KMS-11 (cell line): ENCODE measurements at regions not wholly inside any gene's neighbourhood (a gene's known extent, or its start where the extent isn't known, plus 50 kb on each side); places are given as distances from the start of the nearest gene placed in this dataset.

Experiments used
- H2AFZ ChIP-seq: fragments of 200-600 bp; sonication (generic); 2 replicates; pipeline ENCODE4 v1.6.1; 2016; ENCODE audit warnings: antibody characterized with exemption, mixed run types, low read depth
- H3K27ac ChIP-seq: fragments of 200-600 bp; sonication (generic); 2 replicates; pipeline ENCODE4 v1.6.1; 2016; ENCODE audit warnings: mild to moderate bottlenecking, mixed run types
- H3K27me3 ChIP-seq: fragments of 200-600 bp; sonication (generic); 2 replicates; pipeline ENCODE4 v1.6.1; 2017; ENCODE audit warnings: mild to moderate bottlenecking, low read depth, mixed run types, moderate library complexity; ENCODE audit not compliant: insufficient read depth
- H3K36me3 ChIP-seq: fragments of 200-600 bp; sonication (generic); 2 replicates; pipeline ENCODE4 v1.6.1; 2017; ENCODE audit warnings: mild to moderate bottlenecking, mixed run types; ENCODE audit not compliant: insufficient read depth
- H3K4me1 ChIP-seq: fragments of 200-600 bp; sonication (generic); 2 replicates; pipeline ENCODE4 v1.6.1; 2016; ENCODE audit warnings: mild to moderate bottlenecking, low read depth, mixed run types; ENCODE audit not compliant: poor library complexity, severe bottlenecking
- H3K4me2 ChIP-seq: fragments of 200-600 bp; sonication (generic); 2 replicates; pipeline ENCODE4 v1.7.0; 2016; ENCODE audit warnings: mild to moderate bottlenecking, mixed run types
- H3K4me3 ChIP-seq: fragments of 200-600 bp; sonication (generic); IDR thresholded peaks from 2 replicates; pipeline ENCODE4 v1.6.1; 2017; ENCODE audit warnings: low read depth, low read length, mixed read lengths; ENCODE audit not compliant: insufficient read depth
- H3K79me2 ChIP-seq: fragments of 200-600 bp; sonication (generic); 2 replicates; pipeline ENCODE4 v1.6.1; 2016; ENCODE audit warnings: low read depth, mixed run types; ENCODE audit not compliant: insufficient read depth
- H3K9ac ChIP-seq: fragments of 200-600 bp; sonication (generic); 2 replicates; pipeline ENCODE4 v1.6.1; 2016; ENCODE audit warnings: mild to moderate bottlenecking, mixed run types
- H4K20me1 ChIP-seq: fragments of 200-600 bp; sonication (generic); 2 replicates; pipeline ENCODE4 v1.6.1; 2016; ENCODE audit warnings: mild to moderate bottlenecking, mixed run types; ENCODE audit not compliant: insufficient read depth
- CTCF ChIP-seq: fragments of 200-600 bp; sonication (generic); conservative IDR thresholded peaks from 2 replicates; pipeline ENCODE4 v1.6.1; 2017; ENCODE audit warnings: low read depth, mild to moderate bottlenecking, antibody characterized with exemption, low read length, moderate library complexity, mixed read lengths

GRCh38 chr2:120546865-120547390, 188.7 kb upstream of the GLI2 start:
- no peak for TF ChIP-seq CTCF
- no peak overlapping the region for H3K9ac ChIP-seq
- H4K20me1 ChIP-seq, result no peaks in the 10 kb centered on the region
- no peak overlapping the region for H2AFZ ChIP-seq
- H3K4me2 ChIP-seq, result no peak overlapping the region
- no peaks in the 10 kb centered on the region for H3K4me1 ChIP-seq
- H3K4me3 ChIP-seq, result no peak overlapping the region
- H3K27ac ChIP-seq, result no peak overlapping the region
- no peaks in the 10 kb centered on the region for H3K79me2 ChIP-seq
- no peaks in the 10 kb centered on the region for H3K36me3 ChIP-seq
- H3K27me3 ChIP-seq, result no peaks in the 10 kb centered on the region

GRCh38 chr2:120547662-120548061, 188.0 kb upstream of the GLI2 start:
- Histone ChIP-seq H3K4me2 (no peak overlapping the region), H3K4me1 (no peaks in the 10 kb centered on the region), H3K9ac (no peak overlapping the region), H3K4me3 (no peak overlapping the region), H4K20me1 (no peaks in the 10 kb centered on the region), H3K27me3 (no peaks in the 10 kb centered on the region), H2AFZ (no peak overlapping the region), H3K79me2 (no peaks in the 10 kb centered on the region), H3K27ac (no peak overlapping the region), H3K36me3 (no peaks in the 10 kb centered on the region)
- no peak for TF ChIP-seq CTCF

GRCh38 chr2:120548627-120549608, 186.8 kb upstream of the GLI2 start:
- Histone ChIP-seq H3K27ac (no peak overlapping the region), H4K20me1 (no peaks in the 10 kb centered on the region)
- no peak for TF ChIP-seq CTCF

GRCh38 chr2:120549841-120550240, 185.8 kb upstream of the GLI2 start:
- no peaks in the 10 kb centered on the region for H3K79me2 ChIP-seq
- no peaks in the 10 kb centered on the region for H4K20me1 ChIP-seq
- H3K4me2 ChIP-seq, result no peak overlapping the region
- H3K4me3 ChIP-seq, result no peak overlapping the region
- H3K27me3 ChIP-seq, result no peaks in the 10 kb centered on the region
- no peaks in the 10 kb centered on the region for H3K36me3 ChIP-seq
- H3K4me1 ChIP-seq, result no peaks in the 10 kb centered on the region
- no peak overlapping the region for H3K27ac ChIP-seq
- no peak for TF ChIP-seq CTCF
- no peak overlapping the region for H3K9ac ChIP-seq
- H2AFZ ChIP-seq, result no peak overlapping the region

More at GRCh38 chr2:120548627-120549608, 186.8 kb upstream of the GLI2 start:
- no peaks in the 10 kb centered on the region for H3K36me3 ChIP-seq
- no peak overlapping the region for H3K9ac ChIP-seq
- H3K27me3 ChIP-seq, result no peaks in the 10 kb centered on the region
- H3K4me1 ChIP-seq, result no peaks in the 10 kb centered on the region
- H2AFZ ChIP-seq, result no peak overlapping the region
- no peak overlapping the region for H3K4me3 ChIP-seq
- H3K79me2 ChIP-seq, result no peaks in the 10 kb centered on the region
- no peak overlapping the region for H3K4me2 ChIP-seq
